Liver (tissue), 3 donors: ENCODE measurements at regions not wholly inside any gene's neighbourhood (a gene's known extent, or its start where the extent isn't known, plus 50 kb on each side); places are given as distances from the start of the nearest gene placed in this dataset.

Experiments
- CTCF ChIP-seq: fragments of 150-350 bp; IDR thresholded peaks from 2 replicates; pipeline ENCODE4 v1.5.1; 2017; ENCODE audit warnings: improper control_type of control experiment, low read depth, low read length; ENCODE audit not compliant: missing input control
- HNF4A ChIP-seq, 2 donors: conservative IDR thresholded peaks; 2 replicates each; pipeline ENCODE4 v1.6.1; 2016; ENCODE audit warnings: antibody characterized with exemption in 2 of 2, mild to moderate bottlenecking in 2 of 2
- TAF1 ChIP-seq: conservative IDR thresholded peaks from 2 replicates; pipeline ENCODE4 v1.6.1; 2016; ENCODE audit warnings: antibody characterized with exemption, mild to moderate bottlenecking
- YY1 ChIP-seq: IDR thresholded peaks from 2 replicates; pipeline ENCODE4 v1.6.1; 2016; ENCODE audit warnings: antibody characterized with exemption, mild to moderate bottlenecking
- donor health status: healthy.
- donor health status: healthy.

- TF ChIP-seq CTCF, result no peak
- no peak for TF ChIP-seq YY1
- TF ChIP-seq TAF1, result no peak
- no peak for TF ChIP-seq HNF4A (conservative IDR thresholded peaks at IDR 0.05)
Observed at GRCh38 chr13:108104736-108105135, 110.6 kb downstream of the LIG4 start.
